ENCODE measurements at regions not wholly inside any gene's neighbourhood (a gene's known extent, or its start where the extent isn't known, plus 50 kb on each side); places are given as distances from the start of the nearest gene placed in this dataset.
"Not testable (repeated sequence)": the region's sequence is repeated elsewhere in the genome, so short reads cannot be mapped to it uniquely, and the experiment has no call there.

- no peak for DNase-seq
These were observed 195.0 kb downstream of the SPATA31A6 start for GRCh38 chr9:42378418-42378815.

- not testable (repeated sequence) for DNase-seq
These were observed 196.1 kb downstream of the SPATA31A6 start for GRCh38 chr9:42379602-42380001.

GRCh38 chr9:42384585-42384984 lies 201.1 kb downstream of the SPATA31A6 start:
- DNase-seq = not testable (repeated sequence)

GRCh38 chr9:42385574-42386120 lies 202.2 kb downstream of the SPATA31A6 start:
- peak; percentile 65 for DNase-seq

GRCh38 chr9:42386477-42386876 lies 203.0 kb downstream of the SPATA31A6 start:
- DNase-seq = no peak

- no peak for DNase-seq
These were observed 204.8 kb downstream of the SPATA31A6 start for GRCh38 chr9:42388146-42388690.

- DNase-seq = no peak
These were observed 205.4 kb downstream of the SPATA31A6 start for GRCh38 chr9:42388846-42389245.

GRCh38 chr9:42392773-42393455 lies 209.5 kb downstream of the SPATA31A6 start:
- DNase-seq = not testable (repeated sequence)

GRCh38 chr9:42396318-42396717 lies 212.9 kb downstream of the SPATA31A6 start:
- DNase-seq = no peak

- DNase-seq = not testable (repeated sequence)
These were observed 213.9 kb downstream of the SPATA31A6 start for GRCh38 chr9:42397336-42397735.

- not testable (repeated sequence) for DNase-seq
These were observed 219.5 kb downstream of the SPATA31A6 start for GRCh38 chr9:42402919-42403318.

- not testable (repeated sequence) for DNase-seq
These were observed 226.1 kb downstream of the SPATA31A6 start for GRCh38 chr9:42409581-42409980.

GRCh38 chr9:42412354-42412753 lies 228.9 kb downstream of the SPATA31A6 start:
- DNase-seq = not testable (repeated sequence)

- not testable (repeated sequence) for DNase-seq
These were observed 231.4 kb downstream of the SPATA31A6 start for GRCh38 chr9:42414865-42415264.

GRCh38 chr9:42419652-42420051 lies 236.2 kb downstream of the SPATA31A6 start:
- DNase-seq = not testable (repeated sequence)

GRCh38 chr9:42420324-42420723 lies 236.9 kb downstream of the SPATA31A6 start:
- not testable (repeated sequence) for DNase-seq

- DNase-seq = not testable (repeated sequence)
These were observed 238.2 kb downstream of the SPATA31A6 start for GRCh38 chr9:42421630-42422029.

GRCh38 chr9:42430674-42431615 lies 247.5 kb downstream of the SPATA31A6 start:
- DNase-seq = not testable (repeated sequence)

GRCh38 chr9:42431616-42432010 lies 248.2 kb downstream of the SPATA31A6 start:
- DNase-seq = not testable (repeated sequence)

- peak; percentile 17 for DNase-seq
These were observed 251.6 kb downstream of the SPATA31A6 start for GRCh38 chr9:42434844-42435714.

GRCh38 chr9:42435715-42436342 lies 252.4 kb downstream of the SPATA31A6 start:
- DNase-seq = not testable (repeated sequence)

All from right hindlimb (tissue), 1 donor.